H9 (cell line): ENCODE measurements at regions not wholly inside any gene's neighbourhood (a gene's known extent, or its start where the extent isn't known, plus 50 kb on each side); places are given as distances from the start of the nearest gene placed in this dataset.

Experiments used
- DNase-seq: peaks from one replicate; pipeline ENCODE4 v3.0.0-alpha.2; 2017
- H2AFZ ChIP-seq: one replicate; pipeline ENCODE4 v1.6.1; 2013; ENCODE audit warnings: mild to moderate bottlenecking, low read length, control low read depth, moderate library complexity
- H2AK5ac ChIP-seq: 2 replicates; pipeline ENCODE4 v1.6.1; 2013; ENCODE audit warnings: low read length, control low read depth, mixed read lengths; ENCODE audit not compliant: insufficient read length
- H2BK120ac ChIP-seq: one replicate; pipeline ENCODE4 v1.6.1; 2013; ENCODE audit warnings: low read depth, mild to moderate bottlenecking, low read length, control low read depth, inconsistent platforms; ENCODE audit not compliant: poor library complexity, severe bottlenecking
- H2BK12ac ChIP-seq: 2 replicates; pipeline ENCODE4 v1.6.1; 2013; ENCODE audit warnings: low read length, control low read depth, mixed read lengths, low read depth; ENCODE audit not compliant: insufficient read length
- H2BK15ac ChIP-seq: 2 replicates; pipeline ENCODE4 v1.6.1; 2013; ENCODE audit warnings: low read depth, low read length, control low read depth
- H2BK20ac ChIP-seq: one replicate; pipeline ENCODE4 v1.6.1; 2013; ENCODE audit warnings: low read depth, mild to moderate bottlenecking, low read length, control low read depth, inconsistent platforms; ENCODE audit not compliant: poor library complexity, severe bottlenecking
- H2BK5ac ChIP-seq: 2 replicates; pipeline ENCODE4 v1.6.1; 2013; ENCODE audit warnings: low read length, control low read depth, mixed read lengths; ENCODE audit not compliant: insufficient read length
- H3K14ac ChIP-seq: 2 replicates; pipeline ENCODE4 v1.6.1; 2013; ENCODE audit warnings: low read length, control low read depth; ENCODE audit not compliant: insufficient read depth
- H3K18ac ChIP-seq: 2 replicates; pipeline ENCODE4 v1.6.1; 2013; ENCODE audit warnings: low read depth, mild to moderate bottlenecking, mixed read lengths, low read length, control low read depth; ENCODE audit not compliant: insufficient read length
- H3K23ac ChIP-seq: 2 replicates; pipeline ENCODE4 v1.6.1; 2013; ENCODE audit warnings: low read length, control low read depth, mixed read lengths, low read depth; ENCODE audit not compliant: insufficient read length
- H3K23me2 ChIP-seq: 2 replicates; pipeline ENCODE4 v1.6.1; 2013; ENCODE audit warnings: low read depth, mild to moderate bottlenecking, mixed read lengths, low read length, control low read depth; ENCODE audit not compliant: insufficient read length, poor library complexity, severe bottlenecking
- H3K27ac ChIP-seq: 2 replicates; pipeline ENCODE4 v1.5.1; 2013; ENCODE audit warnings: low read length, control low read depth, mixed read lengths, low read depth; ENCODE audit not compliant: insufficient read length
- H3K27me3 ChIP-seq: 2 replicates; pipeline ENCODE4 v1.6.1; 2013; ENCODE audit warnings: low read length, control low read depth, inconsistent platforms; ENCODE audit not compliant: insufficient read depth
- H3K4ac ChIP-seq: 2 replicates; pipeline ENCODE4 v1.6.1; 2013; ENCODE audit warnings: low read depth, mild to moderate bottlenecking, control low read depth, inconsistent platforms, low read length, moderate library complexity
- H3K4me1 ChIP-seq: 2 replicates; pipeline ENCODE4 v1.6.1; 2013; ENCODE audit warnings: low read length, control low read depth, inconsistent platforms; ENCODE audit not compliant: insufficient read depth
- H3K4me2 ChIP-seq: 2 replicates; pipeline ENCODE4 v1.6.1; 2013; ENCODE audit warnings: low read length, control low read depth, mixed read lengths; ENCODE audit not compliant: insufficient read length, insufficient read depth
- H3K56ac ChIP-seq: 2 replicates; pipeline ENCODE4 v1.6.1; 2013; ENCODE audit warnings: low read depth, mild to moderate bottlenecking, mixed read lengths, low read length, control low read depth; ENCODE audit not compliant: insufficient read length
- H3K79me1 ChIP-seq: 2 replicates; pipeline ENCODE4 v1.6.1; 2013; ENCODE audit warnings: low read depth, mild to moderate bottlenecking, moderate library complexity, low read length, control low read depth, inconsistent platforms; ENCODE audit not compliant: insufficient read depth, poor library complexity, severe bottlenecking
- H3K79me2 ChIP-seq: 2 replicates; pipeline ENCODE4 v1.6.1; 2013; ENCODE audit warnings: low read length, control low read depth, inconsistent platforms; ENCODE audit not compliant: insufficient read depth
- H3K9ac ChIP-seq: 2 replicates; pipeline ENCODE4 v1.6.1; 2013; ENCODE audit warnings: low read length, control low read depth, mixed read lengths; ENCODE audit not compliant: insufficient read length; ENCODE audit errors: extremely low read depth
- H3K9me3 ChIP-seq: one replicate; pipeline ENCODE4 v1.6.1; 2013; ENCODE audit warnings: low read depth, low read length, inconsistent platforms; ENCODE audit not compliant: control insufficient read depth
- H3T11ph ChIP-seq: one replicate; pipeline ENCODE4 v1.6.1; 2013; ENCODE audit warnings: mild to moderate bottlenecking, low read length, control low read depth, inconsistent platforms
- H4K20me1 ChIP-seq: one replicate; pipeline ENCODE4 v1.6.1; 2013; ENCODE audit not compliant: control insufficient read depth, insufficient read length, insufficient read depth
- H4K5ac ChIP-seq: 2 replicates; pipeline ENCODE4 v1.6.1; 2013; ENCODE audit warnings: low read depth, mild to moderate bottlenecking, mixed read lengths, low read length, control low read depth; ENCODE audit not compliant: insufficient read length
- H4K8ac ChIP-seq: replicated peaks from 2 replicates; pipeline ENCODE4 v1.6.1; 2013; ENCODE audit warnings: low read length, control low read depth, mixed read lengths, low read depth; ENCODE audit not compliant: insufficient read length
- H4K91ac ChIP-seq: 2 replicates; pipeline ENCODE4 v1.6.1; 2013; ENCODE audit warnings: low read depth, mild to moderate bottlenecking, moderate library complexity, mixed read lengths, low read length, control low read depth; ENCODE audit not compliant: insufficient read length
- H3K27ac Mint-ChIP-seq, 3 experiments: 2 replicates in 2 of 3; 3 replicates in 1 of 3; pipeline ENCODE4 v1.8.0; 2020 to 2021; ENCODE audit warnings: mixed read lengths in 3 of 3, mild to moderate bottlenecking in 1 of 3, moderate library complexity in 1 of 3
- H3K27me3 Mint-ChIP-seq: 2 replicates; pipeline ENCODE4 v1.8.0; 2021; ENCODE audit warnings: low read depth, mild to moderate bottlenecking, moderate library complexity, mixed read lengths
- H3K36me3 Mint-ChIP-seq, 3 experiments: 2 replicates in 2 of 3; 3 replicates in 1 of 3; pipeline ENCODE4 v1.8.0; 2020 to 2021; ENCODE audit warnings: low read depth in 3 of 3, mixed read lengths in 3 of 3; ENCODE audit not compliant: insufficient read depth in 1 of 3
- H3K4me1 Mint-ChIP-seq, 2 experiments: 2 replicates each; pipeline ENCODE4 v1.8.0; 2020; ENCODE audit warnings: mixed read lengths in 2 of 2
- H3K4me3 Mint-ChIP-seq, 2 experiments: 2 replicates in 1 of 2; 3 replicates in 1 of 2; pipeline ENCODE4 v1.8.0; 2020 to 2021; ENCODE audit warnings: mild to moderate bottlenecking in 2 of 2, mixed read lengths in 2 of 2, moderate library complexity in 1 of 2
- H3K9me3 Mint-ChIP-seq, 2 experiments: 2 replicates in 1 of 2; 3 replicates in 1 of 2; pipeline ENCODE4 v1.8.0; 2020; ENCODE audit warnings: mild to moderate bottlenecking in 2 of 2, mixed read lengths in 2 of 2, moderate library complexity in 1 of 2
- WGBS: extraction: QIAGEN DNeasy Blood & Tissue Kit; methylation state at CpG from one replicate; pipeline ENCODE4 v1.1.7; 2013; ENCODE audit warnings: missing lambda C conversion rate, low lambda C conversion rate, mixed read lengths; ENCODE audit not compliant: insufficient read length; ENCODE audit errors: extremely low coverage; 5-methylcytosine and 5-hydroxymethylcytosine counted together
- TF ChIP-seq, protein P1 (sequence below): fragments of 200-600 bp; sonication (generic); conservative IDR thresholded peaks from 3 replicates; pipeline ENCODE4 v1.8.0; 2021; ENCODE audit warnings: antibody characterized with exemption, mild to moderate bottlenecking

DNA sequence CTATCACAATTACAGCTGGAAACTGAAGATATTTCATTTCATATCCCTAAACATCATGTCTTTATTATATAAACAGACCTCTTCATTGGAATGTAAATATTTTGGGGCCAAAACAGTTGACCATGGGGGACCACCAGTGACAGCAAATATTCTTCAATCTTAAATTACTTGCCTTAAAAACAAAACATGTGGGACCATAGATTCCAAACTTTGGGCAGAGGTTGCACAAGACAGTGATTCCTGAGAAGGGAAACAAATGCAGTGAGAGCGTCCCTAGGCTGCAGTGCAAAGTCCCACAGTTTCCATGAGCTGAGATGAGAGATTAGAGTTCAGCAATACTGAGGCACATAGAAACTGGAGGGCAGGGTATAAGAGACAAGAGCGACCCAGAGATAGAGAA lies 818.9 kb downstream of the CBLN2 start:
- no peaks in the 10 kb centered on the region for H4K20me1 ChIP-seq
- Mint-ChIP-seq H3K36me3 (no peaks in the 10 kb centered on the region), H3K9me3 (no peaks in the 10 kb centered on the region), H3K27me3 (no peaks in the 10 kb centered on the region), H3K27ac (no peak overlapping the region), H3K4me1 (no peaks in the 10 kb centered on the region), H3K4me3 (no peak overlapping the region)
- H2AK5ac ChIP-seq = no peak overlapping the region
- no peaks in the 10 kb centered on the region for H3K9me3 ChIP-seq
- no peaks in the 10 kb centered on the region for H3K27me3 ChIP-seq
- H2BK12ac ChIP-seq = no peak overlapping the region
- no peak for DNase-seq
- no peak overlapping the region for H2AFZ ChIP-seq
- no peak overlapping the region for H3K4ac ChIP-seq
- no peak overlapping the region for H3K9ac ChIP-seq
- no peak overlapping the region; the same call in 1 of the 2 replicates for H3K14ac ChIP-seq
- no peak overlapping the region for H2BK15ac ChIP-seq
- WGBS = no CpG with 5 or more reads among the region's 2 CpGs
- no peak overlapping the region for H3K56ac ChIP-seq
- no peak overlapping the region for H2BK120ac ChIP-seq
- H3K4me2 ChIP-seq = no peak overlapping the region
- H3K79me2 ChIP-seq = no peaks in the 10 kb centered on the region
- no peak overlapping the region for H2BK20ac ChIP-seq
- no peak overlapping the region for H3K23ac ChIP-seq
- no peak overlapping the region for H2BK5ac ChIP-seq
- H3T11ph ChIP-seq = no peak overlapping the region
- H3K27ac ChIP-seq = no peak overlapping the region
- H4K91ac ChIP-seq = no peak overlapping the region
- H3K23me2 ChIP-seq = no peaks in the 10 kb centered on the region
- no peaks in the 10 kb centered on the region for H3K79me1 ChIP-seq
- H4K8ac ChIP-seq = no peak overlapping the region
- no peak overlapping the region for H4K5ac ChIP-seq
- TF ChIP-seq, protein P1, sequence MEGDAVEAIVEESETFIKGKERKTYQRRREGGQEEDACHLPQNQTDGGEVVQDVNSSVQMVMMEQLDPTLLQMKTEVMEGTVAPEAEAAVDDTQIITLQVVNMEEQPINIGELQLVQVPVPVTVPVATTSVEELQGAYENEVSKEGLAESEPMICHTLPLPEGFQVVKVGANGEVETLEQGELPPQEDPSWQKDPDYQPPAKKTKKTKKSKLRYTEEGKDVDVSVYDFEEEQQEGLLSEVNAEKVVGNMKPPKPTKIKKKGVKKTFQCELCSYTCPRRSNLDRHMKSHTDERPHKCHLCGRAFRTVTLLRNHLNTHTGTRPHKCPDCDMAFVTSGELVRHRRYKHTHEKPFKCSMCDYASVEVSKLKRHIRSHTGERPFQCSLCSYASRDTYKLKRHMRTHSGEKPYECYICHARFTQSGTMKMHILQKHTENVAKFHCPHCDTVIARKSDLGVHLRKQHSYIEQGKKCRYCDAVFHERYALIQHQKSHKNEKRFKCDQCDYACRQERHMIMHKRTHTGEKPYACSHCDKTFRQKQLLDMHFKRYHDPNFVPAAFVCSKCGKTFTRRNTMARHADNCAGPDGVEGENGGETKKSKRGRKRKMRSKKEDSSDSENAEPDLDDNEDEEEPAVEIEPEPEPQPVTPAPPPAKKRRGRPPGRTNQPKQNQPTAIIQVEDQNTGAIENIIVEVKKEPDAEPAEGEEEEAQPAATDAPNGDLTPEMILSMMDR = no peak
- no peak overlapping the region for H3K18ac ChIP-seq
- no peaks in the 10 kb centered on the region for H3K4me1 ChIP-seq
